Thyroid gland (tissue), 4 donors: ENCODE measurements at regions not wholly inside any gene's neighbourhood (a gene's known extent, or its start where the extent isn't known, plus 50 kb on each side); places are given as distances from the start of the nearest gene placed in this dataset.

Experiments used
- CTCF ChIP-seq, 6 experiments: fragments of 200-600 bp in 3 of 6; fragments of 450-650 bp in 3 of 6; sonication (generic) in 3 of 6; IDR thresholded peaks; one replicate each; pipeline ENCODE4 v1.5.1; 2016 to 2019; ENCODE audit warnings: antibody characterized with exemption in 6 of 6, mild to moderate bottlenecking in 2 of 6, inconsistent platforms in 1 of 6, moderate library complexity in 1 of 6
- POLR2A ChIP-seq, 2 donors: fragments of 450-650 bp; IDR thresholded peaks; one replicate each; pipeline ENCODE4 v1.6.1; 2017; ENCODE audit warnings: antibody characterized with exemption in 2 of 2, mild to moderate bottlenecking in 2 of 2, moderate library complexity in 1 of 2

DNA sequence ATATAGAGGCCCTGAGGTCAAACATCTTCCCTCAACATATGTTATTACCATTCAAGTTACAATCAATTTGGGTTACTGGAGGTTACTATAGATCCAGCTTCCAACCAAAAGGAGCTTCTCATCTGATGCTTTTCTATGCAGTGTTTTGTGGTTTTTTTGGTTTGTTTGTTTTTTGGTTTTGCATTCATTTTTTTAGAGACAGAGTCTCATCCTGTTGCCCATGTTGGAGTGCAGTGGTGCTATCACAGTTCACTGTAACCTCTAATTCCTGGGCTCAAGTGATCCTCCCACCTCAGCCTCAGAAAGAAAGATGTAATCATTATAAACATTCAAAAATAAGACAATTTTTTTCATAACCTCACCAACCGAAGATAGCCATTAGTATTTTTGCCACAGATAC lies 124.4 kb upstream of the JARID2 start:
- TF ChIP-seq POLR2A (IDR thresholded peaks at IDR 0.05), result no peak
- TF ChIP-seq CTCF (IDR thresholded peaks at IDR 0.05), result no peak
